Spinal cord (tissue), 9 donors: ENCODE measurements at regions not wholly inside any gene's neighbourhood (a gene's known extent, or its start where the extent isn't known, plus 50 kb on each side); places are given as distances from the start of the nearest gene placed in this dataset.
"Not testable (repeated sequence)": the region's sequence is repeated elsewhere in the genome, so short reads cannot be mapped to it uniquely, and the experiment has no call there.

Source experiments
- DNase-seq, 6 donors: peaks; one replicate each; pipeline versions ENCODE4 v3.0.0 to v3.0.0-alpha.2; 2013 to 2015; ENCODE audit warnings: low spot score in 6 of 6, low read depth in 4 of 6
- H3K27ac ChIP-seq: one replicate; pipeline ENCODE4 v1.5.1; 2013; ENCODE audit warnings: low read depth, low read length, control low read depth
- H3K27me3 ChIP-seq: one replicate; pipeline ENCODE4 v1.6.1; 2013; ENCODE audit warnings: low read length; ENCODE audit not compliant: control insufficient read depth, insufficient read depth
- H3K36me3 ChIP-seq: one replicate; pipeline ENCODE4 v1.6.1; 2013; ENCODE audit warnings: low read length; ENCODE audit not compliant: control insufficient read depth, insufficient read depth
- H3K4me1 ChIP-seq: one replicate; pipeline ENCODE4 v1.6.1; 2013; ENCODE audit warnings: low read length; ENCODE audit not compliant: control insufficient read depth, insufficient read depth
- H3K4me3 ChIP-seq: one replicate; pipeline ENCODE4 v1.5.1; 2013; ENCODE audit warnings: low read depth, low read length, control low read depth
- H3K9me3 ChIP-seq: one replicate; pipeline ENCODE4 v1.6.1; 2013; ENCODE audit warnings: low read length; ENCODE audit not compliant: control insufficient read depth, insufficient read depth
- WGBS: methylation state at CpG from one replicate; pipeline ENCODE4 v1.1.5; 2013; ENCODE audit warnings: missing lambda C conversion rate; ENCODE audit not compliant: insufficient coverage; 5-methylcytosine and 5-hydroxymethylcytosine counted together
- donor health status: healthy.

- no CpG with 5 or more reads among the region's 2 CpGs for WGBS
Observed at GRCh38 chr14:71423481-71423880, 508.7 kb upstream of the RGS6 start.

GRCh38 chr14:71424941-71425340 lies 507.3 kb upstream of the RGS6 start:
- no peak overlapping the region for H3K27ac ChIP-seq
- H3K9me3 ChIP-seq: peaks cover 10% of the 10 kb centered on the region
- no peak overlapping the region for H3K4me3 ChIP-seq
- H3K27me3 ChIP-seq: no peaks in the 10 kb centered on the region
- no peaks in the 10 kb centered on the region for H3K4me1 ChIP-seq
- DNase-seq: no peak
- no peaks in the 10 kb centered on the region for H3K36me3 ChIP-seq

More at GRCh38 chr14:71423481-71423880, 508.7 kb upstream of the RGS6 start:
- Histone ChIP-seq H3K4me3 (no peak overlapping the region), H3K9me3 (peaks cover 10% of the 10 kb centered on the region), H3K27ac (no peak overlapping the region), H3K4me1 (no peaks in the 10 kb centered on the region), H3K27me3 (no peaks in the 10 kb centered on the region), H3K36me3 (no peaks in the 10 kb centered on the region)
- no peak for DNase-seq

- no peak overlapping the region for H3K4me3 ChIP-seq
- no CpG with 5 or more reads among the region's 2 CpGs for WGBS
- DNase-seq: no peak
- H3K9me3 ChIP-seq: peaks cover 10% of the 10 kb centered on the region
- H3K36me3 ChIP-seq: no peaks in the 10 kb centered on the region
- no peaks in the 10 kb centered on the region for H3K4me1 ChIP-seq
- no peak overlapping the region for H3K27ac ChIP-seq
- no peaks in the 10 kb centered on the region for H3K27me3 ChIP-seq
Observed at GRCh38 chr14:71426001-71426400, 506.2 kb upstream of the RGS6 start.

- no peak overlapping the region for H3K4me3 ChIP-seq
- H3K9me3 ChIP-seq: peaks cover 8% of the 10 kb centered on the region
- no peak overlapping the region for H3K27ac ChIP-seq
- H3K27me3 ChIP-seq: no peaks in the 10 kb centered on the region
- peak in 1 of 6 donors; percentile 54 for DNase-seq
- H3K4me1 ChIP-seq: no peaks in the 10 kb centered on the region
- no peaks in the 10 kb centered on the region for H3K36me3 ChIP-seq
Observed at GRCh38 chr14:71429902-71430301, 502.3 kb upstream of the RGS6 start.

GRCh38 chr14:71430321-71430677 lies 501.9 kb upstream of the RGS6 start:
- no peaks in the 10 kb centered on the region for H3K27me3 ChIP-seq
- no peak overlapping the region for H3K27ac ChIP-seq
- peak in 1 of 6 donors; percentile 22 for DNase-seq
- H3K4me1 ChIP-seq: no peaks in the 10 kb centered on the region
- WGBS: 33% methylated on average over 1 of the region's 2 CpGs
- H3K9me3 ChIP-seq: peaks cover 7% of the 10 kb centered on the region
- H3K4me3 ChIP-seq: no peak overlapping the region
- no peaks in the 10 kb centered on the region for H3K36me3 ChIP-seq

- H3K27me3 ChIP-seq: no peaks in the 10 kb centered on the region
- H3K4me1 ChIP-seq: no peaks in the 10 kb centered on the region
- no peak for DNase-seq
- no peaks in the 10 kb centered on the region for H3K36me3 ChIP-seq
- WGBS: 43% methylated on average over 1 of the region's 3 CpGs
- no peak overlapping the region for H3K27ac ChIP-seq
- H3K9me3 ChIP-seq: peaks cover 4% of the 10 kb centered on the region
- no peak overlapping the region for H3K4me3 ChIP-seq
Observed at GRCh38 chr14:71430678-71431376, 501.4 kb upstream of the RGS6 start.

- H3K27me3 ChIP-seq: no peaks in the 10 kb centered on the region
- DNase-seq: no peak
- no CpG with 5 or more reads among the region's 3 CpGs for WGBS
Observed at GRCh38 chr14:71432334-71433110, 499.7 kb upstream of the RGS6 start.

DNA sequence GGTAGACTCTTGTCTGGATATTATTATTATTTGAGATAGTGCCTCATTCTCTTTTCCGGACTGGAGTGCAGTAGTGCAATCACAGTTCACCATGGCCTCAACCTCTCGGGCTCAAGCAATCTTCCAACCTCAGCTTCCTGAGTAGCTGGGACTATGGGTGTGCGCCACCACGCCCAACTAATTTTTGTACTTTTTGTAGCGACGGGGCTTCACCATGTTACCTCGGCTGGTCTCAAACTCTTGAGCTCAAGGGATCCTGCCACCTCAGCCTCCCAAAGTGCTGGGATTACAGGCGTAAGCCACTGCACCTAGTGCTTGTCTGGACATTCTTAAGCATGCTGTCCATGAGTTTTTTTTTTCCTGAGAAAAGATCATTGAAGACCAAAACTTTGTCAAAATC lies 498.9 kb upstream of the RGS6 start:
- Histone ChIP-seq H3K4me3 (no peak overlapping the region), H3K9me3 (no peaks in the 10 kb centered on the region), H3K27me3 (no peaks in the 10 kb centered on the region), H3K36me3 (no peaks in the 10 kb centered on the region), H3K4me1 (no peaks in the 10 kb centered on the region), H3K27ac (no peak overlapping the region)
- 94% methylated on average over 7 of the region's 8 CpGs for WGBS
- DNase-seq: no peak

More at GRCh38 chr14:71432334-71433110, 499.7 kb upstream of the RGS6 start:
- no peak overlapping the region for H3K27ac ChIP-seq
- H3K36me3 ChIP-seq: no peaks in the 10 kb centered on the region
- H3K4me3 ChIP-seq: no peak overlapping the region
- H3K9me3 ChIP-seq: no peaks in the 10 kb centered on the region
- H3K4me1 ChIP-seq: no peaks in the 10 kb centered on the region

- H3K27ac ChIP-seq, H3K27me3 ChIP-seq, DNase-seq, H3K4me1 ChIP-seq, H3K4me3 ChIP-seq, H3K36me3 ChIP-seq, H3K9me3 ChIP-seq: not testable (repeated sequence)
- WGBS: no CpG with 5 or more reads among the region's 2 CpGs
Observed at GRCh38 chr14:71435641-71436040, 496.6 kb upstream of the RGS6 start.

- Histone ChIP-seq H3K27me3 (no peaks in the 10 kb centered on the region), H3K36me3 (no peaks in the 10 kb centered on the region), H3K27ac (no peak overlapping the region), H3K9me3 (no peaks in the 10 kb centered on the region), H3K4me1 (no peaks in the 10 kb centered on the region), H3K4me3 (no peak overlapping the region)
- DNase-seq: no peak
- 50% methylated on average over 1 of the region's 4 CpGs for WGBS
Observed at GRCh38 chr14:71437870-71438269, 494.4 kb upstream of the RGS6 start.
